Activated CD4-positive, alpha-beta T cell treated with anti-CD3 and anti-CD28 coated beads, Interleukin-2, amount 50 U/mL, for 1 hour (primary cell): ENCODE measurements at regions not wholly inside any gene's neighbourhood (a gene's known extent, or its start where the extent isn't known, plus 50 kb on each side); places are given as distances from the start of the nearest gene placed in this dataset.

Experiments
- DNase-seq: peaks from one replicate; pipeline ENCODE4 v3.0.0-alpha.2; 2020

GRCh38 chr6:166008441-166009369 is 158.9 kb downstream of the TBXT start:
- DNase-seq: no peak

DNA sequence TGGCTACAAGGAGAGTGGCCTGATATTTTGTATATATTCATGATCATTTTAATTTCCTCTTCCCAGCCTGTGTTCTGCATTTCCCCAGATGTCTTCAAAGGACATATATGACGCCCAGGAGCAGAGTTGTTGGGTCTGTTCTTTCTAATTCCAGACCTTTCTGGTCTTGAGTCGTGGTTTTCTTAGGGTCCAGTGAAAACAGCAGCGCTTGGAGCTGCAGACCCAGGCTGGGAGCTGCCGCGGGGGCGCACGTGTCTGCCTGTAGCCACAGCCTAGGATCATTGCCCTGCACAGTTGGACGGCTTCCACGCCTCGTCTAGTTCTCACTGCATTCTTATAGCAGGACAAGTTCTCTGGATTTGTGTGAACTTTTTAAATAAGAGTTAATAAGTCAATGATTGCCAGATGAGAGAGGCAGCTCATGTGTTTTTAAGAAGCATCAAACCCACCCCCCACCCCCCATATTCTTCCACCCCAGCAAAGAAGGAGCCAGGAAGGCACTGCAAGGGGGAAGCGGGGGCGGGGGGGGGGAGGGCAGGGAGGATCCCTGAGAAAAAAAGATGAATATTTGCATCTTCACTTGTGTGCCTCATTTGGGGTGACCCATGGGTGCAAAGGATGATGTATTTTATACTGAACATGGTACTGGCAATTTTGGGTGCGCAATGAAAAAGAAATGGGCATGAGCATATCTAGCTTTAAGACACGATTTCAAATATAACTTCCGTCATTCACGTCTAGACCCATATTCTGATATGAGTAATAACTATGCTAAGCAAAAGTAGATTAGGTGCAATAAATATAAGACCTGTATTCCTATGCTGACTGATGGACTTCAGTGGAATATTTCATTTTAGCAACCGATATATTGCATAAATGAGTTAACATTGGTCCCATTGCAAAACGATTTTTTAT is 160.0 kb downstream of the TBXT start:
- DNase-seq: no peak

- DNase-seq: no peak
Measured at GRCh38 chr6:166006900-166007301, 160.8 kb downstream of the TBXT start.

DNA sequence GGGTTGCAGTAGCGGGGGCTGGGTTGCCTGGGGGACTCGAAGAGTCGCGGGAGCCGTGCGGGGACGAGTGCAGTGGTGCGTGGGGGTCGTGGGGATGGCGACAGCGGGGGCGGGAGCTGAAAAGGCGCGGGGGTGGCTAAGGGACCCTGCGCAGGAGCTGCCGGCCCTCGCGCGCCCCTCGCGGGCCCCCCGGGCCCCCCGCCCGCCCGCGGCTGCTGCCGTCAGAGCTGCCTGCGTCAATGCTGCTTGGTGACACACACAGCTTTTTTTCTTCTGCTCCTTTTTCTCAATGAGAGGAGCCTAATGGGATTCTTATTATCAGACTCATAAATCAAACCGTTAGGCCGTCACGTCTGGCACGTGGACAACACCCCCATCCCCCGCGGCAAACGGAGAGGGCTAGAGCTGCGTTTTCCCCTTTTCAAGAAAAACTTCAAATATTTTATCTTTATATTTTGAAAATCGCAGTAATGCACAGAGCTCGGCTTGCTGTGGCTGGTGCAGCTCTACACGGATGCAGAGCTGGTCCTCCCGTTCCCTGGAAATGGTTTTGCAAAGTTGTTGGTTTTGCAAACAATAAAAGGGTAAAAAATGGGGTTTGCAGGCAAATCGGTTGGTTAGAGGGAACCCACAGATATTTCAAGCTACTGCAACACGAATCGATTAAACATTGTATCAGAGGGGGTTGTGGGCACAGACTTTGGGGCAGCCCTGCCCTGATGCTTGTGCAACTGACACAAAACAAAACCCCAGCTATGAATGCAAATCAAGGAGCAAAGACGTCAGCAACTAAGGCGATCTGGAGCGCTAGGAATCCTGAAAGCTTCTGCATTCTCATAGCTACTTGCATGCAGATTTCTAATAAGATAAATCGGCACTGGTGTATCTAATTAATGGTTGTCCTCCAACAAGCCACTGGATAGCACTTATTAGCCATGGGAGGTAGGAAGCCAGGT is 161.4 kb downstream of the TBXT start:
- DNase-seq: no peak

DNA sequence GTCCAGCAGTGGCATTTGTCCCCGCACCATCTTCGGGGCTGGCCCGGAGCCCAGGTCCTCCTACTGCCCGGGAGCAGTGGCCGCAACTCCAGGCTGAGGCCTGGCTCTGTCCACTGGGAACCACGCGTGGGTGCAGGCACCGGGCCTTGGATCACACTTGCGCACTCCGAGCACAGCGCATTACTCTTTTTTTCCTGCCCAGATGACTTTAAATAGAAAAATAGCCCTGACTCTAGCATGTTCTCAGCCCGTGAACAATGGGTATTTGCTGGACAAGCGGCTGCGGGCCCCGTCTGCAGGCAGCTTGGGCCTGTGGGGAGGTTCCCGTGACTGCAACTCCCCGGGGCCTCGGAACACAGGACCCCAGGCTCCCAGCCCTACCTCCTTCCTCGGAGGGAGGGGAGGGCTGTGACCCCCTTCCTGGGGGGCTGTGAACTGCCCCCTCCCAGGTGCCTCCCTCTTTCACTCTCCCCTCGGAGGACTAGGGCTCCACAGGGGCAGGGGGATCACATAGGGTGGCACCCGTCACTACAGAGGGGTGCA is 162.2 kb downstream of the TBXT start:
- no peak for DNase-seq

GRCh38 chr6:166004876-166005275 is 162.8 kb downstream of the TBXT start:
- no peak for DNase-seq

- DNase-seq: no peak
Measured at GRCh38 chr6:166004471-166004870, 163.2 kb downstream of the TBXT start.

DNA sequence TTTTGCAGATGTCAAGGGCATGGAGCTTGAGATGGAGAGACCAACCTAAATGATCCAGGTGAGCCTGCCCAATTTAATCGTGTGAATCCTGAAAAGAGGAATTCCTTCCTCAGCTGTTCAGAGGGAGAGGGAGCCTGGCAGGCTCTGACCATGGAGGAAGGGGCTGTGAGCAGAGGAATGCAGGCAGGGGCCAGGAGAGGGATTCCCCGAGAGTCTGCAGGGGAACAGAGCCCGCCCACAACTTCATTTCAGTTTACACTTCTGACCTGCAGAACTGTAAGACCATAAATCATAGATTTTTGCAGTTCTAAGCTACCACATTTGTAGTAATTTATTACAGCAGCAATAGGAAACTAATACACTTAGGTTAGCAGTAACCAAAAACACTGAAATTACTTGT is 164.1 kb downstream of the TBXT start:
- DNase-seq: no peak

DNA sequence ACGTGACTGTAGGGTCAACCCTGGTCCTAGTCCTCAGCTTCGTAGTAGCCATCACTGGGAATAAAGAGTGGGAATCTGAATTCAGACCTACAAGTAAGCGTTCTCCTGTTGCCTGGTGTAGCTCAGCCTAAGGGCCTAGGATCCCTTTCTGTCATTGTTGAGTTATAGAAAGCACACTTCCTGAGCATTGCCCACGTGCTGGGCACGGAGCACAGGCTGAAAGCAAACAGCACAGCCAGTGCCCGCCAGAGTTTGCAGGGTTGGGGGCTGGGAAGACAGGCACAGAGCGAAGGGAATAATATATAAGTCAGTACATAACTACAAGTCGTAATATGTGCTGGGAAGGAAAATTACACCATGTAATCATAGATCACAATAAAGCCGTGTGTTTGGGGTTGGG is 166.3 kb downstream of the TBXT start:
- no peak for DNase-seq

DNA sequence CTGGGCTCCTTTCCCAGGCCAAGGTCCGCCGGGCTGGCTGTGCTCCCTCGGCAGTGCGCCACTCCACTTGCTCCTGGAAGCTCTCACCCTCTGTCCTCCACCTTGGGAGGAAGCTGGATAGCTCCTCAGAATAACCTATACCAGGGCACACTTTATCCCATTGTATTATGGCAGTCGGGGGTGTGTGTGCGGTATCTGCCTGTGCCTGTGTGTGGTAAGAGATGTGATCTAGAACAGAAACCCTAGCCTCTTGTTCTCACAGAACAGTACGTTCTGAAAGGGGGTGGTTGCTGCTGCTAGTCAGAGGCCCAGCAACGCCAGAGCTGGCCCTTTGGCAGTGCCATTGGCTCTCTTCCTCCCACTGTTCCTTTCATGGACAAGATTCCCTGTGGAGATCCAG is 168.4 kb downstream of the TBXT start:
- DNase-seq: no peak

GRCh38 chr6:165998072-165998471 is 169.6 kb downstream of the TBXT start:
- no peak for DNase-seq

DNA sequence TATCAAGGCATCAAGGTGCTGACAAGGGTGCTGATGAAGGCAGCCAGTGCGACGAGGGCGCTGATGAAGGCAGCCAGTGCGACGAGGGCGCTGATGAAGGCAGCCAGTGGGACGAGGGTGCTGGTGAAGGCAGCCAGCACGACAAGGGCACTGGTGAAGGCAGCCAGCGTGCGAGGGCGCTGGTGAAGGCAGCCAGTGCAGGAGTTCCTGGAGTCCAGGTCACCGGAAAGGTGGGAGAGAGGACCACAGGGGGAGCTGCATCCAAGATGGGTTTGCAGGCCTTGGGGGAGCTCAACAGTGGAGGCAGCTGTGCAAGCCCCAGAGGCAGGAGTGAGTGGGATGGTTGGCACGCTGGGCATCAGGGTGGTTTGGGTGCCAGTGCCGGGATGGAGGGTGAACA is 176.3 kb downstream of the TBXT start:
- DNase-seq: no peak

DNA sequence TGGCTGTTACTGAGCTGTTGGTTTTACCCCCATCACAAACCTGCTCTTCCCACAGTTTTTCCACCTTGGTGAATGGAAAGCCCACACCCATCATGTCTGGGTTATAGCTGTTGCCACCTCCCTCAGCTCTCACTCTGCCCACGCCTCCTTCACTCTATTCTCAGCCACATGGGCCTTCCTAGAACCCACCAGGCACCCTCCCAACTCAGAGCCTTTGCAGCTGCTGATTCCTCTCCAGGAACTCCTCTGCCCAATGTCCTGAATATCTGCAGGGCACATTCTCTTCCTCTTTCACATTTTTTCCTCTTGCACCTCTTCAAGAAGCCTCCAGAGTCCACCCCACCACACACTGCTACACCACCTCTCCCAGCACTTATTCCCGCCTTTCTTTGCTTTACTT is 177.4 kb downstream of the TBXT start:
- no peak for DNase-seq

- no peak for DNase-seq
Measured at GRCh38 chr6:165988757-165989456, 178.7 kb downstream of the TBXT start.

DNA sequence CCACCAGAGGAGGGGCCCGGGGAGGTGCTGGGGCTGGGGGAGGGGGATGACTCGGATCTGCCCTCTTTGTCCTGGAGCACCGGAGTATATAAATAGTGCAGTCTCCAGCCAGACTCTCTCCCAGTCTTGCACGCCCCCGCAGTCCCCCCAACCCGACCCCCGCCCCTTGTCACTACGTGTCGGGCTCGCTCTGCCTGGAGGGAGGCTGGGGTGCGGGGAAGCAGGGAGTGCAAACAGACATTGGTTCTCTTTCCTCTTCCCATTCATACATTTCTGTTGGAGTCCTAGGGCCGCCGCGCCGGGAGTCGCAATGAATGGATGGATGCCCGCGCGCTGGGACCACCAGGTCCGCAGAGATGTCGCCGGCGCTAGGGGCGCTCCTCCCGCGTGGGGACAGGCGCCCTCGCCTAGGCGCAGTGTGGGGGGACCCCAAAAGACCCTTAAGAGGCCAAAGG is 179.3 kb downstream of the TBXT start:
- DNase-seq: no peak

DNA sequence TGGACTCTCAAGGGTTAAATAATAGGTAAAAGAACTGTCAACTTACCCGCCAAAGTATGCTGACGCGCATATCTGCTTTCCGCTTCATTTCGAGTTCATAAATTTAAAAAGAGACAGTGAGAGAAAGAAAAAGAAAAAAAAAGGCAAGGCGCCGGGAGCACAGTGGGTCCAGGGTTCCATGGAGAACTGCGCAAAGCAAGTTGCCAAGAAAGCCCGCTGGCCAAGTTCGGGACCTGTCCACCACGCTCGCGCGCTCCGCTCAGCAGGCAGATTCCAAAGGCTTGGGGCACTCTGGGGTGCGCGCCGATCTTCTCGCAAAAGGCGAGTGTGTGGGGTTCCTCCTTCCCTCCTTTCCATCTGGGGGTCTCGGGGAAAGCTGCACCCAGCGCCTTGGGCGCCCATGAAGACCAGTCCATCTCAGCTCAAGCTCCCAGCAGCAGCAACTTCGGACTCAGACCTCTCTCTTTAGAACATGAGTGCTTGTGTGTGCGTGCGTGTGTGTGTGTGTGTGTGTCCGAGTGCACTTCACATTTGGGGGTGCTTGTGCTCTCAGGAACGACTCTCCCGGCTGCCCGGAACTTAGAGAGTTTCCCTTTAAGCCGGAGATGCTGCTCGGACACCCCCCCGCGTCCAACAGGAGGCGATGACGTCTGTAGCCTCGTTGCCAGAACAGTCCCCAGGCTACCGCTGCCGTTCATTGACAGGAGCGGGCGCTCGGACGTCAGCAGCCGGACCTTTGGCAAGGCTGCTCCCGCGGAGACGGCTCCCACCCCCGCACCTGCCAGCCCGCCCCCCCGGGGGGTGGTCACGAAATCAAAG is 180.0 kb downstream of the TBXT start:
- no peak for DNase-seq

- no peak for DNase-seq
Measured at GRCh38 chr6:165986914-165987482, 180.7 kb downstream of the TBXT start.

DNA sequence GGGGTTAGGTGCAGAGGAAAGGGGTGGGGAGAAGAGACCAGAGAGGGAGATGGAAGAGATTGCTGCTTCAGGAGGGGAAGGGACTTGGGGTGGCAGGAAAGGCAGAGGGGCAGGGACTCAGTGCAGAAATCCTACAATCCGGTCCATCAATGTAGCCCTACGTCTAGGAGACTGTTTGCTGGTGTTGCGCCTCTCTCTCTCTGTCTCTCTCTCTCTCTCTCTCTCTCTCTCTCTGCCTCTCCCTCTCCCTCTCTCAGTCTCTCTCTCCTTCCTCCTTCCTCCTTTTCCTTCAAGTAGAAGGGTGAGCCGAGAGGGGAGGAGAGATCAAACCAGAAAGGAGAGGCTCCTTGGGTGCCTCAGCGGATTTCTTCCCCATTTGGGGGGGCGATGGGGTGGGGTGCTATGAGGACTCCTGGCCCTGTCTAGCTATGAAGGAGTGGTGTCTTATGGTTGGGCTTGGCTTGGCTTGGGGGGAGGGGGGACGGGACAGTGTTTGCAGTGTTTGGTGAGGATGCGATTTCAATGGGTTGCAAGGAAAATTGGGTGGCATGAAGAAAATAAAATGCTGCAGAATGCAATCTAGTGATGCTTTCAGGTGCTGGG is 181.2 kb downstream of the TBXT start:
- DNase-seq: no peak

GRCh38 chr6:165985806-165986299 is 181.8 kb downstream of the TBXT start:
- no peak for DNase-seq
